Renal cortex interstitium (tissue), 11 donors: ENCODE measurements at regions not wholly inside any gene's neighbourhood (a gene's known extent, or its start where the extent isn't known, plus 50 kb on each side); places are given as distances from the start of the nearest gene placed in this dataset.

ENCODE experiments used
- DNase-seq, 11 donors: peaks; one replicate each; pipeline ENCODE4 v3.0.0-alpha.2; 2013; ENCODE audit warnings: low read depth in 9 of 11, low spot score in 4 of 11; ENCODE audit errors: extremely low read depth in 1 of 11

DNA sequence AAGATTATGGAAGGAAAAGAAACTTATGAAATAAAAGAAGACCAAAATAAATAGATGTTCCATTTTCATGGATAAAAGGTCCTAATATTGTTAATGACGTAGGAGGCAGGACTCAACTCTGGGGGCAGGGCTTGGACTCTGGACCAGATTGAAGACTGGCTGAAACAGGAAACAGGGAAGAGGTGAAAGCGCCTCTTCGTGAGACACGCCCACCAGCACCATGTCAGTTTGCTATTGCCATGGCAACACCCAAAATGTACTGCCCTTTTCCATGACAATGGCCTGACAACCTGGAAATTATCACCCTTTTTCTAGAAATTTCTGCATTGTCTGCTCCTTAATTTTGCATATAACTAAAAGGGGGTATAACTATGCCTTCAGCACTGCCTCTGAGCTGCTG is 1522.2 kb downstream of the TBC1D22A start:
- DNase-seq = no peak

DNA sequence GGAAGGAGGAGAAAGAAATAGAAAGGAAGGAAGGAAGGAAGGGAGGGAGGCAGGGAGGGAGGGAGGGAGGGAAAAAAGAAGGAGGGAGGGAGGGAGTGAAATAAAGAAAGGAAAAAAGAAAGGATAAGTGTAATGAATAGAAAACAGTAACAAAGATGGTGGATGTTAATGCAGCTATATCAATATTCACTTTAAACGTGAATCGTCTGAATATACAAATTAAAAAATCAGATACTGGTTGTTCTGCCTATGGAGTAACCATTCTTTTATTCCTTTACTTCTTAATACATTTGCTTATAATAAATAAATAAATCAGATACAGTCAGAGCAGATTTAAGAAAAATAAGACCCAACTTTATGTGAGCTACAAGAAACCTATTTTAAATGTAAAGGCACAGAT is 1520.4 kb downstream of the TBC1D22A start:
- DNase-seq = no peak

DNA sequence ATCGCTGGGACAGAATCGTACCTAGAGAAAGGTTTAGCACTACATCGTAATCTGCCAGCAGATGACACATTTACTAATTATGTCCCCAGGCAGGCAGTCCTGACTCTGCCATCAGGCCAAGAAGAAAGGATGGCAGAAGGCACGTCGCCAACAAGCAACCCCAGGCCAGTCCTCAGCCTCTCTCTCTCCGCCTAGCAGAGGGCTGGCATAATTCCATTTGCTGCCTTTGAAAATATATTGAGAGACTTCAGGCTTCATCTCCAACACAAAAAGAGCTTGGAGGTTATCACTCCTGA is 1517.0 kb downstream of the TBC1D22A start:
- DNase-seq = no peak

DNA sequence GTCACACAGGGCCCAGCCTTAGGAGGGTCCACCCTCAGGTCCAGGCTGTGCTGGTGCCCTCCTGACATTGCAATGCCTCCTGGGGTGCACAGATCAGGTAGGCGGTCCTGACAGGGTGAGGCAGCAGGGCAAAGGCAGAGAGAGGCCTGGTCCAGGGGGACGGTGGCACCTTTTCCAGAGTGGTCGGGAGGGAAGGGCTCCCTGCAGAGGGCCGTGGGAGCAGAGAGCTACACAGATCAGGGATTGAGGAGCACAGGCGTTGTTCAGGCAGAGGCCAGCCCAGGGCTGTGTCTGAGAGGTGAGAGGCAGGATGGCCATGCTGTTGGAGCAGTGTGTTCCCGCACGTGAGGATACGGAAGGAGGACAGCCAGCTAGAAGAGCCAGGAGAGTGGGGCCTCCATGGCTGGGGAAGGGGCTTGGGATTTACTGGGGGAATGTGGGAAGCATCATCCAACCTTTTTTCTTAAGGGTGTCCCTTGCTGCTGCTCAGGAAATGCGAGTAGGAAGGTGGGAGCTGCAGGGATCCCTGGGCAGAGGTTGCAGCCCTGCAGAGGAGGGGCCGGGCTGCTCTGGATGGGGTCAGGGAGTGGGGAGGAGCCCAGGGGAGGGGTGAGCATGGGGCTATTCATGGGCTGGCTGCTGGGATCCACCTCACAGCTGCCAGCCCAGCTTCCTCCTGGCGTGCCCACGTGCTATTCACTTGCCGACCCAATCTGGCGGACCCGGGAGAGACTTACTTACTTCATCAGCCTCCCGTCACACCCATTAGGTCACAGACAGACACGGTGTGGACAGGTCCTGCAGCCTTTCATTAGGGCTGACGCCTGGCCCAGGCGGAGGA is 1516.4 kb downstream of the TBC1D22A start:
- DNase-seq = no peak

DNA sequence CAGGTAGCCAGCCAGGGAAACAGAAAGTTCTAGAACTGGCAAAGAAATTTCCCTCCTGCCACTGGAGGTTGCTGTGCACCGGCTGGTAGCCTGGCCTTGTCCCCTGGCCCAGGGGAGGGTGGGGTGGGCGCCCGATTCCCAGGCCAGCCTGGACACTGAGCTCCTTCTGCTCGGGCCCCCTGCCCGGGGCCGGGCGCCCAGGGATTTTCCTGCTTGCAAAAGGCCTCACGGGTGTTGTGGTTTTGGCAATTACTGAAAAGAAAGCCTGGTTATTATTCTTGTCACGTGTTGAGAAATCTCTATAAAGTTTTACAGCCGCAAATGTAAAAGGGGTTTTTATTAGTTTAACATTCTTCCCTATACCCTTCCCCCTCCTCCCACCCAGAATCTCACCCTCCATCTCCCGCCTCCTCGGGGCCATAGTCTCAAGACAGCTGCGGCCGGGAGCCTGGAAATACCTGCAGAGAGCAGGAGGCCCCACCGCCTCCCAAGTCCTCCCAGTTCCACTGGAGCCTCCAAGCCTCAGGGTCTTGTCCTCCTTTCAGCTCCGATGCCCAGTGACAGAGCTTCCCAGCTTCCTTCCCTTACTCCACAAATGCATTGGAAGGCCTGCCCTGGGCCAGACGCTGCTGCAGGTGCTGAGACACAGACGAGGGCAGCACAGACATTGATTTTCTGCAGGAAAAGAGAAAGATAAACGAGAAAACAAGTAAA is 1515.6 kb downstream of the TBC1D22A start:
- DNase-seq = no peak

DNA sequence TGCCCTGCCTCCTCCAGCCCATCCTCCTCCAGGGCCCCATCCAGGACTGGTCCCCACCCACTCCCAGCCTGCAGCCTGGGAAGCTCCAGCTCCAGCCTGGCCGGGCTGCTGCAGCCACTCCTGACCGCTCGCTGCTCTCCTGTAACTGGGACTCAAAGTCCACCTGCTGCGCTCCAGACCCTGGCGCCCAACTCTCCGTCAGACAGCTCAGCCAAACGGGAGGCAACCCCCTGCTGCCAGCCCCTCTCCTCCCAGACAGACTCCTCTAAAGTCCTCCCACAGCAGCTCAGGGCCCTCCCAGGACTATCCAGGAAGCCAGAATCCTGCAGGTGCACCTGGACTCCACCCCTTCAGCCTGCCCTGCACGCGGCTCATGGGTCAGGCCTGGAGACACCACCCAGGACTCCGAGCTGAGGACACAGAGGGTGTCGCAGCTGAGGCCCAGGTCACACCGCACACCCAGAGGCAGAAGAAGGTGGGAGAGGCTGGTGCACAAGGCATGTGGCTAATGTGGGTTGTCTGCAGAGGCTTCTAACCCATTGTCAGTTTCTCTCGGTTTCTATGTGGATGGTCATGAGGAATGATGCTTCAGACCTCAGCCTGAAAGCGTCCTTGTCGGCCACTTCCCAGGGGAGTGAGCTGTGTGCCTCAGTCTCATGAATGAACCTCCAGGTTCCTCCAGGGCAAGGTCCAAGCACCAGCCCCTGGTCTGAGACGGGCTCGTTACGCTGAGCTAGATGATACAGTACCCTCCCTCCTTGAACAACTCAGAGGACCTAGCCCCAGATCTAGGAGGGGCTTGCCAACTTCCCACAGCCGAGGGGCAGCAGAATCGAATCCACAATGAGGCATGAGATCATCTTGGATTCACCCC is 1514.8 kb downstream of the TBC1D22A start:
- no peak for DNase-seq

DNA sequence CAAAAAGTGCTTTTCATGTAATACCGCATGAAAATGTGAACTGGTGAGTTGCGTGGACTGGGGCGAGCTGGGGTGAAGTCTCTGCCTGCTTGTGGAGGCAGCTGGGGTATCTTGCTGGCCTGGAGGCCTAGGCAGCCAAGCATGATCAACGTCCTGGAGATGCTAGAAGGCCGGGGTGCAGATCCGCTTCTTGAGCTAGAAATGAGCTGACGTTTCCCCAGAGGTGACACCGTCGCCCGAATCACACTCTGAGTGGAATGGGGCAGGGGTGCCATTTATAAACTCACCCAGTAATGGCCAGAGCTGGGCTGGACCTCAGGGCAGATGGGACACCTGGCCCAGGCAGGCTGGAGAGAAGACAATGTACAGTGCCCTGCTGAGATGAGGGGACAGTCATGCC is 1513.0 kb downstream of the TBC1D22A start:
- no peak for DNase-seq

DNA sequence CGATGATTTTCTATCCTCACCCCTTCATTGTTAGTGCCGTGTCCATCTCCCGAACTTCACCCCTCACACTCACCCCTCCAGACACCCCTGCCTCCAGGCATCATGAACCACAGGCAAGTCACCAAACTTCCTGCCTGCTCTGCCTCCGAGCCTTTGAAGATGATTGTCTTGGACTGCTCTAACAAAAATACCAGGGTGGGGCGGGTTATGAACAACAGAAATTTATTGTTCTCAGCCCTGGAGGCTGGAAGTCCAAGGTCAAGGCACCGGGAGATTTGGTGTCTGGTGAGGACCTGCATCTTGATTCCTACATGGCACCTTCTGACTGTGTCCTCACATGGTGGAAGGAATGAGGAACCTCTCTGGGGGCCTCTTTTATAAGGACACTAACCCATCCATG is 1508.3 kb downstream of the TBC1D22A start:
- no peak for DNase-seq

DNA sequence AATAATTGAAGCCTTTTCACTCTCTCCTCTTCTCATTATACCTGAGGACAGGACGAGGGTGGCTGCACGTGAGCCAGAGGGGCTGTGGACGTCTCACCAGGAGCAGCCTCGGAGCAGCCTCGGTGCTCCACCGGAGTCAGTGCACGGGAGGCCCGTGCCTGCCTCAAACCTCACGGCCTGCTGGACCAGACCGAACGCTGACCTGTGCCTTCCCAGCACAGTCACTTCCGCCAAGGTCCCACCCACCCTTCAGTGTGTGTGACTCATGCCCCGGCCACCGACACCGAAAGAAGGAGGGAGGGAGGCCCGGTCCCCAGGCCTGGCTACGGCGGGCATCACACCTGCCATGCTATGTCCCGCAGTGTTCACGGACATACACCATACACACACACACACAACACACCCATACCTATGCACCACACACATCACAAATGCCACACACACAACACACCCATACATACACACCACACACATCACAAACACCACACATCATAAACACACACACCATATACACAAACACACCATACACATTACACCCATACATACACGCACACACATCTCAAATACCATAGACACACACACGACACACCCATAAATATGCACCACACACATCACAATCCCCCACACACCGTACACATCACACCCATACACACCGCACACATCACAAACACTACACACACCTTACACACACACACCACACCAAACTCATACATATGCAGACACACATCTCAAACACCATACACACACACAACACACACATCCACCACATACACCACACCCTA is 1506.5 kb downstream of the TBC1D22A start:
- no peak for DNase-seq

DNA sequence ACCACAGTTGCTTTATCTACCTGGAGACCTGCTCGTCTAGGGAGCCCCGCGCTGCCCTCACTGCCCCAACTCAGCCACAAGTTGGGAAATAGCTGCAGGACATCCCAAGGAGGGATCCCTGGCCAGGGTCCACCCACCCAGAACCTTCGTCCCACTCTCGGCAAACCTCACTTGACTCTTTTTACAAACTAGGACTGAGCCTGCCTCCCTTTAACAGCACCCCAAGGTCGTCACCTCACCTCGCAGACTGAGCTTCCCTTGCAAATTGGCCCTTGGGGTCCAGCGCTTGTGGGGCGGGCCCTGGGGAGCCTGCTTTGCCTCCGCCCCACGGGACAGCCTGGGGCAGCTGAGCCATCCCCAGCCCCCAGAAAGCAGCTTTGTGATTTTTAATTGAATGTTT is 1505.8 kb downstream of the TBC1D22A start:
- DNase-seq = no peak

DNA sequence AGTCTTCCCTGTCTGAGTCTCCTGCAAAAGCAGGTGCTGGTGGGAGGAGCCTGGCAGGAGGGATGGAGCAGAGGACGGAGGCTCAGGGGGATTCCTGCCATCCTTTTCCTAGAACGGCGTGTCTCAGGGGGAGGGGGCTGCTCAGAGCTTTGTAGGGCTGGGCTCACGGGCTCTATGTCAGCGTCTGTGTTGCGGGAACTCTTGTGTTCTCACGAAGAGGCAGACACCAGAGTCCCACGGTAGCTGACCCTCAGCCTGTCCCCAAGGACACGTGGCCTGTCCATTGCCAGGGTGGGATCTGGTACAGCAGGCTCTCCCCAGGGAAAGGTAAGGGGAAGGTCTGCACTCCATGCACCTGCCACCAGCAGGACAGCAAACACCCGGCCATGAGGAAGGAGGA is 1505.2 kb downstream of the TBC1D22A start:
- DNase-seq = no peak

DNA sequence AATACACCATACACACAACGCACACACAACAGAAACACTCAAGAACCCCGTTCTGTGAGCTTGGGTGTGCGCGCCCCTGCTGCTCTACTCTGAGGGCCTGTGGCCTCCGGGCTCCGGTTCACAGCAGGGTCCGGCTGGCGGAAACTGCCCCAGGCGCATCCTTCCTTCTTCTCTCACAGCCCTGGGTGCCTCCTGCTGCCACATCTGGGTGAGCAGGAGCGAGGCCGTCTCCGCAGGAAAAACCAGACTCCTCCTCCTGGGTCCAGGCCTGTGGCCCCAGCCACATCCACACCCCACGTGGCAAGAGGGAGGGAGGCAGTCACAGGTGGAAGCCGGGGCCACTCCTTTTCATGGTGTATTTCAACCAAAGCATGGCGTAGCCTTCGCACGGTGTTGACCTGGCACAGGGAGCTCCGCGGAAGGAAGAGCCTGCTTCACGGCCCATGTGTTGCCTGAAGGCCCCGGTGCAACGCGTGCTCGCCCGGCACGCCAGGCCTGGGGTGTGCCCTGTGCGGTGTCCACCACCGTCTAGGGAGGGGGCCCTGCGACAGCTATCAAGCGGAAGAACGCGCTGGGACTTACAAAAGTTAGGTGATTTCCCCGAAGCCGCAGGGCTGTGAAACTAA is 1502.7 kb downstream of the TBC1D22A start:
- no peak for DNase-seq

DNA sequence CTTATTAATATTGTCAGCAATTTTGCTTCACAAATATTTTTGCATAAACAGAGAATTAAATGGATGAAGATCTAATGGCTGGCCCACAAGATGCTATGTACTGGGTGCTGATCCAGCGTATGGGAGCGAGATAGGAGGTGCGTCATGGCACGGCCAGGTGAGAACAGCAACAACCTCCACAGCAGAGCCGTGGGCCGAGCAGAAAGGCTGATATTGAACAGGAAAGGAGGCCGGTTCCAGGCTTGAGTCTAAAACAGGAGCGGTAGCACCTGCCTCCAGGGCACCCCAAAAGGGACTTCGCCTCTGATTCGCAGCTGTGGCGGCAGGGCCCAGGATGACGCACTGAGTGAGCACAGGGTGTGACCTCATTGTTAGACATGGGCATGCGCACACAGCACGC is 1502.1 kb downstream of the TBC1D22A start:
- DNase-seq = no peak

DNA sequence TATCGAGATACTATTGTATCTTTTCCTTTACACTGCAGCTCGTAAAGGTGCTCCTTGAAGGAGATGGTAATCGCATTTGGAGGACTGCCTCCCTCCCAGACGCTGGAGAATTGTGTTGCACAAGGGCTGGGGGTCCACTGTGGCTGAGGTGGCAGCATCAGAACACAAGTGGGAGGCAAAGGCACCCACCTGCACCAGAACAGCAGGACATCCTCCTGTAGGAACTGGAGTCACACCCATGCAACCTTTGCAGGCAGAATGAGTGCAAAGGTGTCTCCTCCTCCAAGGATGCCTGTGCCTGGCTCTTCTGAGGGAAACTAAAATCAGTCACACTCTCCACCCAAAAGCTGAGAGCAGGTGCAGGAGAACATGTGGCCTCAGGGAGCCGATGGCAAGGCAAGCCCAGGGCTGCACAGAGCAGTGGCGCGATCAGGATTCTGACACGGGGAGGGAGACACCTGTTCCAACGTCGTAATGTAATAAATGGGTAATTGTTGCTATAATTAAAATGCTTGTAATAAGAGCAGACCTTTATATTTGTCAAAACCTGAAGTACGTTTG is 1501.4 kb downstream of the TBC1D22A start:
- no peak for DNase-seq

DNA sequence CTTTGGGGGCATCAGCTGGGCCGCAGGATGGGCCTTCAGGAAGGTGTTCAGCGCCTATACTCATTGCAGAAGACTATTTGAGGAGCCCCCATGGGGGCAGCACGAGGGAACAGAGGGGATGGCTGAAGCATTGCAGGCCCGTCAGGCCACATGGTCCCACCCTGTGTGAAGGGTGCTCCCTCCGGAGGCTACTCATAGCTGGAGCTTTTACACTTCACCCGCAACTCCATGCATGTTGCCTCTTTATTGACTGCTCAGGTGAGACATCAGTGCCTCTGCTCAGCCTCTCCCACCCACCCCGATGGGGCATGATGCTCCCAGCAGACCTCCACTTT is 1500.9 kb downstream of the TBC1D22A start:
- no peak for DNase-seq

DNA sequence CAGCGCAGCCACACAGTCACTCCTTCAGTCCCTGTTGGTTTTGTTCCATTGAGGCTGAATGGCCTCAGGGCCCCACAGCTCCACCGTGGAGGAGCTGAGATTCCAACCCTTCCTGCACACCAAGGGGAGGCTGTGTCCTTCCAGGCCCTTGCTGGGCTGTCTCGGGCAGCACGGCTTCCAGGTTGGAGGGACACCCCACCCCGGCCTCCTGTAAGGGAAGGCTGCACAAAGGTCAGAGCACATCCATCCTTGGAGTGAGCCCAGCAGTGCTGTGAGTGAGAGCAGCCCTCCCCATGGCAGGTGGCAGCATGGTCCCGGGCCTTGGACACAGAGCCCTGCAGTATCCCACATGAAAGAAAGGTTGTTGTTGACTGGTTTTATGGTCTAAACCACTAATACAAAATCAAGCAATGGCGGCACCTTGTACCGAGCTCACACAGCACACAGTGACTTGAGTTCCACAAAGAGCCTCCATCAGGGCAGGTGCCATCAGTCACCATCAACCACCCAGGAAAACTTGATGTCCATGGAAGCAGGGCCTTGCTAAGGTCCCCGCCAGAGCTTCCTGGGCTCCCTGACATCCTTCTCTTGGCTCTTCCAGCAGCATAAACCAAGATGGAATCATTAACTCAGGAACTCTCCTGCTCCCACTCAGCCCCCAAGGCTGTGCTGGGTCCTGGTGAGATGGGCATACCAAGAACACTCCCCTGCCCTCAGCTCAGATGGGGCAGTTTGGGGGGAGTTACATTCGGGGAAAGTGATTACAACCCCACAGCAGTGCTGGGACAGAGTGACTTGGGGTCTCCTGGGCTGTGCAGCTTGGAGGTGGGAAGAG is 1500.4 kb downstream of the TBC1D22A start:
- DNase-seq = no peak

DNA sequence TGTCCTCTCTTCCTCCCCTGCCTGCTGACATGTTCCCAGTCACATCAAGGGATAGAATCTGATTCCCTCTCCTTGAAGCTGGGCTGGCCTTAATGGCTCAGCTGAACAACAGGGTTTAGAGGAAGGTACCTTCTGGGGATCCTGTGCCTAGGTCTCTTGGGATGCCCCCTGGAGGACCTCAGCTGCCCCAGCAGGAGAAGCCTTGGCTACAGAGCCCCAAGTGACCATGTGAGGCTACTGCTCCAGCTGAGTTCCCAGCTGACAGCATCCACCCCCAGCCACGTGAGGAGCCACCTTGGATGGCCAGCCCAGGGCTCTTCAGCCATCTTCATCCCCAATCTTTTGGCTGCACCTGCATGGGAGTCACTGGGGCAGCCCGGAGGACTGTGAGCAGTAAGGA is 1499.3 kb downstream of the TBC1D22A start:
- DNase-seq = no peak
